GM23338 (cell line): ENCODE measurements at regions not wholly inside any gene's neighbourhood (a gene's known extent, or its start where the extent isn't known, plus 50 kb on each side); places are given as distances from the start of the nearest gene placed in this dataset.

Source experiments
- ATAC-seq: fragments of 200-7000 bp; cut with Tn5 transposase; 3 replicates; pipeline ENCODE4 v1.9.1; 2020
- DNase-seq: peaks from one replicate; pipeline ENCODE4 v3.0.0-alpha.2; 2015; ENCODE audit warnings: low spot score
- H2AFZ ChIP-seq: fragments of 200-600 bp; sonication (generic); 2 replicates; pipeline ENCODE4 v1.8.0; 2016; ENCODE audit warnings: antibody characterized with exemption, mild to moderate bottlenecking, moderate library complexity
- H3F3A ChIP-seq: fragments of 200-600 bp; sonication (generic); replicated peaks from 2 replicates; pipeline ENCODE4 v1.8.0; 2017; ENCODE audit warnings: antibody characterized with exemption, mixed run types, low read depth
- H3K27ac ChIP-seq: fragments of 200-600 bp; sonication (generic); 2 replicates; pipeline ENCODE4 v1.6.1; 2016; ENCODE audit warnings: low read depth
- H3K27me3 ChIP-seq: fragments of 200-600 bp; sonication (generic); 2 replicates; pipeline ENCODE4 v1.8.0; 2016; ENCODE audit warnings: mild to moderate bottlenecking, mixed run types, moderate library complexity; ENCODE audit not compliant: insufficient read depth
- H3K36me3 ChIP-seq: fragments of 200-600 bp; sonication (generic); 2 replicates; pipeline ENCODE4 v1.8.0; 2016; ENCODE audit warnings: mild to moderate bottlenecking; ENCODE audit not compliant: insufficient read depth
- H3K4me1 ChIP-seq: fragments of 200-600 bp; sonication (generic); 2 replicates; pipeline ENCODE4 v1.8.0; 2016; ENCODE audit warnings: mild to moderate bottlenecking, moderate library complexity; ENCODE audit not compliant: insufficient read depth
- H3K4me2 ChIP-seq: fragments of 200-600 bp; sonication (generic); 2 replicates; pipeline ENCODE4 v1.7.1; 2017; ENCODE audit warnings: mixed run types
- H3K4me3 ChIP-seq: fragments of 200-600 bp; sonication (generic); 2 replicates; pipeline ENCODE4 v1.6.1; 2016; ENCODE audit warnings: mixed run types
- H3K79me2 ChIP-seq: fragments of 200-600 bp; sonication (generic); replicated peaks from 2 replicates; pipeline ENCODE4 v1.8.0; 2017; ENCODE audit warnings: mild to moderate bottlenecking; ENCODE audit not compliant: insufficient read depth
- H3K9me2 ChIP-seq: fragments of 200-600 bp; sonication (generic); 2 replicates; pipeline ENCODE4 v1.8.0; 2017; ENCODE audit not compliant: insufficient read depth
- H4K20me1 ChIP-seq: fragments of 200-600 bp; sonication (generic); replicated peaks from 2 replicates; pipeline ENCODE4 v1.8.0; 2017; ENCODE audit warnings: mild to moderate bottlenecking; ENCODE audit not compliant: insufficient read depth
- H3K27ac Mint-ChIP-seq: 2 replicates; pipeline ENCODE4 v1.8.0; 2020; ENCODE audit warnings: inconsistent platforms, mild to moderate bottlenecking, moderate library complexity, mixed read lengths
- H3K27me3 Mint-ChIP-seq: 3 replicates; pipeline ENCODE4 v1.8.0; 2022; ENCODE audit warnings: low read depth, mild to moderate bottlenecking, moderate library complexity, mixed read lengths, inconsistent platforms; ENCODE audit not compliant: insufficient read depth, poor library complexity
- H3K36me3 Mint-ChIP-seq: 3 replicates; pipeline ENCODE4 v1.8.0; 2021; ENCODE audit warnings: low read depth, mild to moderate bottlenecking, inconsistent platforms, moderate library complexity, mixed read lengths
- H3K4me1 Mint-ChIP-seq: 3 replicates; pipeline ENCODE4 v1.8.0; 2020; ENCODE audit warnings: mild to moderate bottlenecking, inconsistent platforms, mixed read lengths
- H3K4me3 Mint-ChIP-seq: 3 replicates; pipeline ENCODE4 v1.8.0; 2021; ENCODE audit warnings: moderate library complexity, mild to moderate bottlenecking, inconsistent platforms, mixed read lengths
- H3K9me3 Mint-ChIP-seq: 3 replicates; pipeline ENCODE4 v1.8.0; 2020; ENCODE audit warnings: moderate library complexity, mild to moderate bottlenecking, inconsistent platforms, mixed read lengths
- CTCF ChIP-seq, 2 experiments: fragments of 200-600 bp in 1 of 2; sonication (generic) in 1 of 2; conservative IDR thresholded peaks; 2 replicates each; pipeline versions ENCODE4 v1.5.1 to v1.6.1; 2016 to 2017; ENCODE audit warnings: antibody characterized with exemption in 2 of 2, low read depth in 2 of 2, mild to moderate bottlenecking in 2 of 2, moderate library complexity in 1 of 2
- ETS1 ChIP-seq: IDR thresholded peaks from 2 replicates; pipeline ENCODE4 v1.6.1; 2016; ENCODE audit warnings: antibody characterized with exemption
- EZH2 ChIP-seq: fragments of 200-600 bp; sonication (generic); IDR thresholded peaks from one replicate; pipeline ENCODE4 v1.8.0; 2017; ENCODE audit warnings: antibody characterized with exemption, mild to moderate bottlenecking, low read depth; ENCODE audit not compliant: unreplicated experiment
- NANOG ChIP-seq: IDR thresholded peaks from 2 replicates; pipeline ENCODE4 v1.6.1; 2016; ENCODE audit warnings: antibody characterized with exemption, borderline replicate concordance
- REST ChIP-seq: IDR thresholded peaks from one replicate; pipeline ENCODE4 v1.6.1; 2018; ENCODE audit warnings: antibody characterized with exemption; ENCODE audit not compliant: unreplicated experiment
- ZNF114 ChIP-seq: fragments of 250-450 bp; sonication (Bioruptor Pico); IDR thresholded peaks from 2 replicates; pipeline ENCODE4 v1.5.0; 2020; ENCODE audit warnings: mild to moderate bottlenecking, moderate library complexity
- ZNF462 ChIP-seq: fragments of 250-450 bp; sonication (Bioruptor Pico); IDR thresholded peaks from 2 replicates; pipeline ENCODE4 v1.5.0; 2020; ENCODE audit warnings: mild to moderate bottlenecking, moderate library complexity

GRCh38 chr9:107175041-107175440 is 108.0 kb upstream of the RAD23B start (continued):
- no peak for TF ChIP-seq ZNF462 (CRISPR knock-in tag)
- TF ChIP-seq EZH2, result no peak
- no peak for TF ChIP-seq NANOG

GRCh38 chr9:107175816-107176435 is 107.2 kb upstream of the RAD23B start:
- Histone ChIP-seq H3K79me2 (no peaks in the 10 kb centered on the region), H3F3A (no peaks in the 10 kb centered on the region), H3K36me3 (no peaks in the 10 kb centered on the region), H4K20me1 (no peaks in the 10 kb centered on the region), H3K27me3 (no peaks in the 10 kb centered on the region), H3K9me2 (no peaks in the 10 kb centered on the region), H2AFZ (peak overlapping the region; percentile 88; the same call in 1 of the 2 replicates), H3K27ac (no peak overlapping the region), H3K4me2 (no peak overlapping the region), H3K4me1 (peaks cover 8% of the 10 kb centered on the region), H3K4me3 (no peak overlapping the region)
- no peak overlapping the region for H3K27ac Mint-ChIP-seq
- H3K36me3 Mint-ChIP-seq, result no peaks in the 10 kb centered on the region
- peaks cover 15% of the 10 kb centered on the region for H3K4me1 Mint-ChIP-seq
- ATAC-seq, result no peak
- H3K4me3 Mint-ChIP-seq, result no peak overlapping the region
- H3K27me3 Mint-ChIP-seq, result peaks cover 4% of the 10 kb centered on the region
- H3K9me3 Mint-ChIP-seq, result no peaks in the 10 kb centered on the region
- peak; percentile 6 for DNase-seq
- no peak for TF ChIP-seq ZNF114 (CRISPR knock-in tag)
- no peak for TF ChIP-seq ETS1
- TF ChIP-seq REST, result no peak
- TF ChIP-seq EZH2, result no peak
- TF ChIP-seq CTCF (conservative IDR thresholded peaks at IDR 0.05; ENCODE audit: low read depth in 2 of 2), result no peak
